CD14-positive monocyte (primary cell): ENCODE measurements at regions not wholly inside any gene's neighbourhood (a gene's known extent, or its start where the extent isn't known, plus 50 kb on each side); places are given as distances from the start of the nearest gene placed in this dataset.

ENCODE experiments used
- DNase-seq, 3 donors: peaks; one replicate each; pipeline ENCODE4 v3.0.0-alpha.2; 2011 to 2022
- H2AFZ ChIP-seq: 2 replicates; pipeline ENCODE4 v1.6.0; 2012; ENCODE audit warnings: mild to moderate bottlenecking, low read depth, low read length, inconsistent platforms; ENCODE audit not compliant: insufficient read depth, poor library complexity, severe bottlenecking
- H3K27ac ChIP-seq, 2 donors: 1 replicate in 1 of 2; 2 replicates in 1 of 2; pipeline ENCODE4 v1.5.1; 2012 to 2013; ENCODE audit warnings: low read length in 2 of 2, control low read depth in 1 of 2, inconsistent platforms in 1 of 2, low read depth in 1 of 2, mild to moderate bottlenecking in 1 of 2
- H3K27me3 ChIP-seq, 2 donors: one replicate each; pipeline versions ENCODE4 v1.6.0 to v1.6.1; 2011 to 2013; ENCODE audit warnings: low read length in 2 of 2; ENCODE audit not compliant: control insufficient read depth in 2 of 2, insufficient read depth in 2 of 2
- H3K36me3 ChIP-seq, 2 donors: replicated peaks in 1 of 2; 1 replicate in 1 of 2; 2 replicates in 1 of 2; pipeline versions ENCODE4 v1.5.1 to v1.6.1; 2012 to 2013; ENCODE audit warnings: low read length in 2 of 2, control low read depth in 1 of 2, inconsistent platforms in 1 of 2, mild to moderate bottlenecking in 1 of 2; ENCODE audit not compliant: insufficient read depth in 2 of 2, control insufficient read depth in 1 of 2
- H3K4me1 ChIP-seq, 2 donors: 1 replicate in 1 of 2; 2 replicates in 1 of 2; pipeline versions ENCODE4 v1.5.1 to v1.6.1; 2012 to 2013; ENCODE audit warnings: low read length in 2 of 2, control low read depth in 1 of 2, inconsistent platforms in 1 of 2, mild to moderate bottlenecking in 1 of 2, moderate library complexity in 1 of 2; ENCODE audit not compliant: insufficient read depth in 2 of 2, control insufficient read depth in 1 of 2
- H3K4me2 ChIP-seq: replicated peaks from 2 replicates; pipeline ENCODE3; 2012; ENCODE audit warnings: low read length, moderate library complexity, mild to moderate bottlenecking; ENCODE audit not compliant: poor library complexity, severe bottlenecking; ENCODE audit errors: extremely low read depth
- H3K4me3 ChIP-seq, 3 experiments: fragments of 200-600 bp in 1 of 3; sonication (generic) in 1 of 3; replicated peaks in 1 of 3; 1 replicate in 2 of 3; 2 replicates in 1 of 3; pipeline ENCODE4 v1.5.1; 2011 to 2013; ENCODE audit warnings: low read length in 3 of 3, mild to moderate bottlenecking in 3 of 3, control low read depth in 2 of 3, low read depth in 2 of 3, inconsistent platforms in 1 of 3, moderate library complexity in 1 of 3
- H3K79me2 ChIP-seq: 2 replicates; pipeline ENCODE4 v1.6.0; 2012; ENCODE audit warnings: mild to moderate bottlenecking, control low read depth, inconsistent platforms, low read length, moderate library complexity; ENCODE audit not compliant: insufficient read depth
- H3K9ac ChIP-seq: 2 replicates; pipeline ENCODE4 v1.6.0; 2017; ENCODE audit warnings: low read length, mild to moderate bottlenecking; ENCODE audit not compliant: insufficient read depth, poor library complexity, severe bottlenecking
- H3K9me3 ChIP-seq, 2 donors: replicated peaks in 1 of 2; 1 replicate in 1 of 2; 2 replicates in 1 of 2; pipeline versions ENCODE4 v1.5.1 to v1.6.1; 2012 to 2013; ENCODE audit warnings: low read length in 2 of 2, control low read depth in 1 of 2; ENCODE audit not compliant: control insufficient read depth in 1 of 2, insufficient read depth in 1 of 2
- H4K20me1 ChIP-seq: 2 replicates; pipeline ENCODE4 v1.6.0; 2012; ENCODE audit warnings: mild to moderate bottlenecking, low read length, control low read depth, moderate library complexity; ENCODE audit not compliant: insufficient read depth
- H3K27ac Mint-ChIP-seq, 7 donors: one replicate each; pipeline ENCODE4 v1.8.0; 2020; ENCODE audit warnings: mild to moderate bottlenecking in 7 of 7, mixed read lengths in 7 of 7, moderate library complexity in 6 of 7, inconsistent platforms in 2 of 7
- H3K27me3 Mint-ChIP-seq, 3 donors: one replicate each; pipeline ENCODE4 v1.8.0; 2021 to 2022; ENCODE audit warnings: low read depth in 3 of 3, mild to moderate bottlenecking in 3 of 3, mixed read lengths in 3 of 3, moderate library complexity in 3 of 3, inconsistent platforms in 1 of 3
- H3K36me3 Mint-ChIP-seq, 2 donors: one replicate each; pipeline ENCODE4 v1.8.0; 2020; ENCODE audit warnings: mixed read lengths in 2 of 2, inconsistent platforms in 1 of 2, mild to moderate bottlenecking in 1 of 2
- H3K4me1 Mint-ChIP-seq: one replicate; pipeline ENCODE4 v1.8.0; 2020; ENCODE audit warnings: mild to moderate bottlenecking, mixed read lengths
- H3K4me3 Mint-ChIP-seq, 2 donors: one replicate each; pipeline ENCODE4 v1.8.0; 2020; ENCODE audit warnings: mild to moderate bottlenecking in 2 of 2, mixed read lengths in 2 of 2, moderate library complexity in 1 of 2
- H3K9me3 Mint-ChIP-seq, 7 donors: one replicate each; pipeline ENCODE4 v1.8.0; 2020 to 2022; ENCODE audit warnings: mixed read lengths in 7 of 7, mild to moderate bottlenecking in 6 of 7, moderate library complexity in 6 of 7, inconsistent platforms in 2 of 7
- CTCF ChIP-seq: fragments of 200-600 bp; IDR thresholded peaks from one replicate; pipeline ENCODE4 v1.8.0; 2022; ENCODE audit warnings: antibody characterized with exemption, mild to moderate bottlenecking
- WGBS: methylation state at CpG from one replicate; pipeline ENCODE4 v1.1.5; 2013; ENCODE audit warnings: missing lambda C conversion rate; ENCODE audit not compliant: insufficient coverage; 5-methylcytosine and 5-hydroxymethylcytosine counted together
- intact Hi-C, 2 donors: fragments of 100-400 bp; cut with micrococcal nuclease; formaldehyde crosslinking; loops; one replicate each; pipeline versions ENCODE4 v1.15.0 to v1.15.1; 2023

GRCh38 chr3:84836961-84837360 is 121.8 kb upstream of the CADM2 start:
- Mint-ChIP-seq H3K27ac (no peak overlapping the region), H3K9me3 (peaks cover 0 to 12% (median 4%) of the 10 kb centered on the region in 7 donors), H3K4me3 (no peak overlapping the region), H3K27me3 (no peaks in the 10 kb centered on the region), H3K36me3 (no peaks in the 10 kb centered on the region), H3K4me1 (no peaks in the 10 kb centered on the region)
- Histone ChIP-seq H3K9me3 (peaks cover 0 to 11% of the 10 kb centered on the region in 2 donors), H3K4me2 (no peak overlapping the region), H4K20me1 (no peaks in the 10 kb centered on the region), H3K9ac (no peak overlapping the region), H3K4me3 (no peak overlapping the region), H3K36me3 (no peaks in the 10 kb centered on the region), H3K79me2 (no peaks in the 10 kb centered on the region), H2AFZ (no peak overlapping the region), H3K27ac (no peak overlapping the region), H3K4me1 (no peaks in the 10 kb centered on the region), H3K27me3 (no peaks in the 10 kb centered on the region)
- no peak for TF ChIP-seq CTCF
- intact Hi-C loops, result no loop called here
- WGBS, result 0% methylated on average over 1 of the region's 2 CpGs
- no peak for DNase-seq

GRCh38 chr3:84877092-84877491 is 81.7 kb upstream of the CADM2 start:
- Histone ChIP-seq H3K36me3 (no peaks in the 10 kb centered on the region), H3K79me2 (no peaks in the 10 kb centered on the region), H3K27ac (no peak overlapping the region), H3K4me2 (no peak overlapping the region), H3K4me3 (no peak overlapping the region), H3K9me3 (no peaks in the 10 kb centered on the region), H2AFZ (no peak overlapping the region), H3K27me3 (no peaks in the 10 kb centered on the region), H4K20me1 (no peaks in the 10 kb centered on the region), H3K9ac (no peak overlapping the region), H3K4me1 (no peaks in the 10 kb centered on the region)
- DNase-seq, result no peak
- H3K27ac Mint-ChIP-seq, result no peak overlapping the region
- no peak overlapping the region for H3K4me3 Mint-ChIP-seq
- no peak for TF ChIP-seq CTCF
- peaks cover 0 to 2% (median 0%) of the 10 kb centered on the region in 3 donors for H3K27me3 Mint-ChIP-seq
- H3K4me1 Mint-ChIP-seq, result no peaks in the 10 kb centered on the region
- H3K9me3 Mint-ChIP-seq, result peaks cover 0 to 5% (median 3%) of the 10 kb centered on the region in 7 donors
- WGBS, result 100% methylated on average over 1 of the region's 3 CpGs
- intact Hi-C loops, result no loop called here
- H3K36me3 Mint-ChIP-seq, result no peaks in the 10 kb centered on the region
